GM19324 (cell line): ENCODE measurements at regions not wholly inside any gene's neighbourhood (a gene's known extent, or its start where the extent isn't known, plus 50 kb on each side); places are given as distances from the start of the nearest gene placed in this dataset.

ENCODE experiments used
- ATAC-seq: cut with Tn5 transposase; IDR thresholded peaks from one replicate; pipeline ENCODE4 v1.9.1; 2021; ENCODE audit warnings: mild to moderate bottlenecking, moderate library complexity; ENCODE audit not compliant: unreplicated experiment, low FRiP score

GRCh38 chr2:66874411-66874810 lies 439.5 kb downstream of the MEIS1 start:
- no peak for ATAC-seq

GRCh38 chr2:66875941-66876462 lies 441.1 kb downstream of the MEIS1 start:
- no peak for ATAC-seq

- ATAC-seq, result no peak
These were observed 451.0 kb downstream of the MEIS1 start for GRCh38 chr2:66885775-66886383.

- ATAC-seq, result no peak
These were observed 453.3 kb downstream of the MEIS1 start for GRCh38 chr2:66888246-66888645.

- ATAC-seq, result no peak
These were observed 454.1 kb downstream of the MEIS1 start for GRCh38 chr2:66888791-66889631.

- no peak for ATAC-seq
These were observed 454.6 kb downstream of the MEIS1 start for GRCh38 chr2:66889632-66889882.

GRCh38 chr2:66890166-66890742 lies 455.3 kb downstream of the MEIS1 start:
- no peak for ATAC-seq

GRCh38 chr2:66895206-66895605 lies 460.3 kb downstream of the MEIS1 start:
- no peak for ATAC-seq

- no peak for ATAC-seq
These were observed 461.2 kb downstream of the MEIS1 start for GRCh38 chr2:66896131-66896530.

- no peak for ATAC-seq
These were observed 462.3 kb downstream of the MEIS1 start for GRCh38 chr2:66897181-66897580.

GRCh38 chr2:66897691-66898150 lies 462.8 kb downstream of the MEIS1 start:
- no peak for ATAC-seq

- no peak for ATAC-seq
These were observed 464.2 kb downstream of the MEIS1 start for GRCh38 chr2:66899109-66899508.

- no peak for ATAC-seq
These were observed 464.7 kb downstream of the MEIS1 start for GRCh38 chr2:66899648-66900047.

GRCh38 chr2:66901344-66901743 lies 466.4 kb downstream of the MEIS1 start:
- ATAC-seq, result no peak

- no peak for ATAC-seq
These were observed 468.3 kb downstream of the MEIS1 start for GRCh38 chr2:66903183-66903582.

- no peak for ATAC-seq
These were observed 469.0 kb downstream of the MEIS1 start for GRCh38 chr2:66903745-66904465.

GRCh38 chr2:66915237-66915636 lies 480.3 kb downstream of the MEIS1 start:
- ATAC-seq, result no peak

GRCh38 chr2:66919286-66919685 lies 477.8 kb upstream of the ETAA1 start:
- ATAC-seq, result no peak

GRCh38 chr2:66920415-66920814 lies 476.7 kb upstream of the ETAA1 start:
- ATAC-seq, result no peak

GRCh38 chr2:66925128-66925527 lies 472.0 kb upstream of the ETAA1 start:
- ATAC-seq, result no peak

GRCh38 chr2:66926594-66927112 lies 470.5 kb upstream of the ETAA1 start:
- ATAC-seq, result no peak
